Kidney epithelial cell (primary cell): ENCODE measurements at regions not wholly inside any gene's neighbourhood (a gene's known extent, or its start where the extent isn't known, plus 50 kb on each side); places are given as distances from the start of the nearest gene placed in this dataset.
A peak's percentile ranks its signal among the peaks of the same experiment; 100 is the strongest.

Source experiments
- DNase-seq: peaks from one replicate; pipeline ENCODE4 v3.0.0-alpha.2; 2010; ENCODE audit warnings: low read depth
- H3K27me3 ChIP-seq: 2 replicates; pipeline ENCODE4 v1.6.0; 2011; ENCODE audit warnings: low read length; ENCODE audit not compliant: control insufficient read depth, insufficient read depth
- H3K36me3 ChIP-seq: 2 replicates; pipeline ENCODE4 v1.5.1; 2011; ENCODE audit warnings: low read length; ENCODE audit not compliant: control insufficient read depth, insufficient read depth
- H3K4me3 ChIP-seq: 2 replicates; pipeline ENCODE4 v1.5.1; 2011; ENCODE audit warnings: low read depth, mild to moderate bottlenecking, control low read depth, low read length
- CTCF ChIP-seq: IDR thresholded peaks from 2 replicates; pipeline ENCODE4 v1.5.1; 2011; ENCODE audit warnings: mild to moderate bottlenecking, moderate library complexity, low read length, control low read depth, inconsistent platforms; ENCODE audit not compliant: insufficient read depth, poor library complexity, severe bottlenecking

DNA sequence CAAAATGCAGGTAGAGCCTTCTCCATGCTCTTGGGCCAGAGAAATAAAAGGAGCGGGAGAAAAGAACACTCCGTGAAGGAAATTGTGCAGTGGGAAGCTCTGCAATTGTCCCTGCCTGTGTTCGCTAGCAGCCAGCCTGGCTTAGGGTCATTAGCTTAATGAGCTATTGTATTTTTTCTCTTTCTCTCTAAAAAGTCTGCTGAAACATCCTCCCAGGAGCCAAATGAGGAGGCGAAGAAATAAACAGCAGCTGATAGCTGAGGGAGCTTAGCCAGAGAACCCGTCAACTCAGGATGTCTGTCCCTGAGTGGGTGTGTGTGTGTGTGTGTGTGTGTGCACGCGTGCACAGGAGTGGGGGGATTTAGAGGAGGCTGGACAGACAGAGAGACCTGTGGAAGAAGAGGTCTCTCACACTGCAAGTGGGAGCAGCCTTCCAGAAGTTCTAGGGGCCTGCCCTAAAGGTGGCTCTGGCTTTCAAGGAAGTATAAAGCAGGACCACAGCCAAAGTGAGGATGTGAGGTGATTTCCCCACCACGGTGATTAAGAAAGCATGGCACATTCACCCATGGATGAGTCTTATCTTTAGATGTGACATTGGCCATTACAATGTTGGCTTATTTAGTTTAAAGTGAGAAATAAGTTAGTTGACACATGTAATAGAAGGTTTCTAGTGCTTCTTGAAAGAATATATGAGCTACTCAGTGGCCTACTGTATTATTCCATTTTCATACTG lies 690.4 kb downstream of the RNF144A start:
- TF ChIP-seq CTCF: no peak
- DNase-seq: no peak
- no peak overlapping the region for H3K4me3 ChIP-seq
- H3K36me3 ChIP-seq: no peaks in the 10 kb centered on the region
- no peaks in the 10 kb centered on the region for H3K27me3 ChIP-seq

DNA sequence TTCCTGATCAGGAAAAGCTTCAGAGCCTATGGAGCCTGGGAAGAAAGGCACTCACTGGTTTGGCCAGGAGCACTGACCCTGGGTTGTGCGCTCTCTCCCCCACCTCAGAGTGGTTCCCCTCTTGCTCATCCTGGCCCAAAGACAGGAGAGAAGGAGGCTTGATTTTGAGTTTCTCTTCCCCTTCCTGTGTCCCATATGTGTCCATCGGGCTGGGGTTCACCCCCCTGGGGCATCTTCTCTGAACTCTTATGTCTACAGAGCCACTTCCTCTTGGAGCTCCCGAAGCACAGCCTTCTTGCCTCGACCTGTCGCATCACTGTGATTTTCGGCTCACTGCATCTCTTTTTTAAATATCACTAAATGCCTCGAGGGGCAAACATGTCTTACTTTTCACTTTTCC lies 692.3 kb downstream of the RNF144A start:
- Histone ChIP-seq H3K4me3 (no peak overlapping the region), H3K36me3 (no peaks in the 10 kb centered on the region), H3K27me3 (no peaks in the 10 kb centered on the region)
- no peak for DNase-seq
- TF ChIP-seq CTCF: no peak

GRCh38 chr2:7609974-7610373 lies 692.8 kb downstream of the RNF144A start:
- TF ChIP-seq CTCF: no peak
- Histone ChIP-seq H3K27me3 (no peaks in the 10 kb centered on the region), H3K4me3 (no peak overlapping the region), H3K36me3 (no peaks in the 10 kb centered on the region)
- DNase-seq: no peak

- no peak overlapping the region for H3K4me3 ChIP-seq
- TF ChIP-seq CTCF: no peak
- no peaks in the 10 kb centered on the region for H3K36me3 ChIP-seq
- H3K27me3 ChIP-seq: no peaks in the 10 kb centered on the region
- no peak for DNase-seq
These were observed 694.5 kb downstream of the RNF144A start for GRCh38 chr2:7611750-7612149.

GRCh38 chr2:7612969-7613368 lies 695.8 kb downstream of the RNF144A start:
- Histone ChIP-seq H3K36me3 (no peaks in the 10 kb centered on the region), H3K27me3 (no peaks in the 10 kb centered on the region), H3K4me3 (no peak overlapping the region)
- DNase-seq: peak; percentile 18
- TF ChIP-seq CTCF: no peak

DNA sequence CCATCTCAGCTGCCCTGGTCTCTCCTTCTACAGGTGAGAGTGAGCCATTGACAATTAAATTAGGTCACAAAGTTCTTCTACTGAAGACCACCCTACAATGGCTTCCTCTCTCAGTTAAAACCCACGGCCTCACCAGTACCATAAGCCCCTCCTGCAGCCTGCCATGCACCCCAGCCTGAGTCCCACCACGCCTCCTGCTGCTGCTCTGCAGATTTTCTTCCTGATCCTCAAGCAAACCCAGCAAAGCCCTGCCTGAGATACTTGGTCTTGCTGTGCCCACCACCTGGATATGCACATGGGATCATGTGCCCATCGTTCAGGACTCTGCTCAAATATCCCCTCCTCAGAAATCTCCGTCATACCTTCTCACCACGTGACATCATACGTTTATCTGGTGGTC lies 696.6 kb downstream of the RNF144A start:
- Histone ChIP-seq H3K4me3 (no peak overlapping the region), H3K27me3 (no peaks in the 10 kb centered on the region), H3K36me3 (no peaks in the 10 kb centered on the region)
- DNase-seq: no peak
- no peak for TF ChIP-seq CTCF
